ENCODE measurements at regions not wholly inside any gene's neighbourhood (a gene's known extent, or its start where the extent isn't known, plus 50 kb on each side); places are given as distances from the start of the nearest gene placed in this dataset.

DNA sequence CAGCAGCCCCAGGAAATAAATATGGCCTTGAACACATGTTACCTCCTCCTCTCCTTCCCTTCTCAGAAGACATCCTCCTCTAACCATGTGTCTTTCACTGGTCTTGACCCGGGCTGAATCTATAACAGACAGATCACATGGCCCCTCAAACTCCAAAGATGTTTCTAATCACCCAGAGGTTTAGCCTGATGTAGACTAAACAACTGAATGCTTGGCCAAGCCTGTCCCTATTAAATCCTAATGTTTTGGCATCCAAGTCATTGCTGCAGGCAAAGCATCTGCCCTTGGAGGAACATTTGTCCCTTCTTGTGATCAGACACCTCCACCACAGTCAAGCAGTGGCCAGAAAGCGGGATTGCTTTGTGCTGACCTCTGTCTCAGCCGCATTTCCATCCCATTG lies 65.5 kb downstream of the ANKRD60 start:
- no peak for DNase-seq

DNA sequence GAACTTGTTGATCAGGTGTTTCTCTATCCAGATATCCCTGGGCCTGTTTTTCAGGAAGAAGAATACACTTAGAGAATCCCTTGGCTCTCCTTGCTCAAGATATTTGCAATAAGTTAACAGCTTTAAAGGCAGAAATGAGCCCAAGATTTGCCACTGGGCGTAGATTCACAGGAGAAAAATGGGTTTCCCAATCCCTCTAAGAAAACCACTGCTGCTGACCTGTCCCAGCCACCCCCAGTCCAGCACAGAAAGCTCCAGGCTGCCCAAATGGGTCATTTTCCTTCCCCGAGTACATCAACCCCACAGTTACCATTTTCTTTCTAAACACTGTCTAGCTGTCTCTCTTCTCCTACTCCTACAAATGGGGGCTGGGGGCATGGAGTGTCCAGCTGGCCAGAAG lies 67.3 kb downstream of the ANKRD60 start:
- DNase-seq = no peak

GRCh38 chr20:58160451-58161061 lies 67.9 kb downstream of the ANKRD60 start:
- DNase-seq = no peak

DNA sequence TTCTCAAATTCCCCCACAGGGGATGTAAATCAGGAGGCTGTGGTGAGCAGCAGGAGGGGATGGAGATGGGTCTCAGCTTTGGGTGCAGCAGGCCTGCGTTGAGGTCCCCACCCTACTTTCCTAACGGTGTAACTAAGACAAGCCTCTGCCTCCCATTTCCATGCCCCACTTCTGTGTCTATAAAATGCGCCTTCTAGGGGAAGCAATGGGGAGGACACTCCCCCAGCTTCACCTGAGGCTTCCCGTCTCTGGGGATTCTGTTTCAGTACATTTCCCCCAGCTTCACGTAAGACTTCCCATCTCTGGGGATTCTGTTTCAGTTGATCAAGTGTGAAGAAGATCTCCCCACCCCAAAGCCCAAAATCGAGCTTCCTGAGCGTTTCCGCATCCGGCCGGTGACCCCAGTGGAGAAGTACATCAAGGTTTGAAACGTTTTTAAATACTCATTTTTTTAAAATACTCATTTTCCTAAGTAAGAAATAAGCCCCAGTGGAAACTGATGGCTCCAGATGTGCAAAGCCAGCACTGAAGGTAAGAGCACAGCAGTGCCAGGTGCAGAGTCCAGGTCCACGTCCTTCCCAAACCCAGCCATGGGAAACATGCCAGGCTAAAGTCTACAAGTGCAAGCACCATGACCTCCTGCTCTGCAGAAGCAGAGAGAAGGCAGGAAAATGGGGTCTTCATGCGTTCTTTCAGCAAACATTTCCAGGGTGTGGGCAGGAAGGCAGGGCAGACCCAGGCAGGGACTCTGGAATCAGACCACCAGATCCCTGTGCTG lies 73.1 kb downstream of the ANKRD60 start:
- no peak for DNase-seq

GRCh38 chr20:58154113-58154512 lies 74.3 kb downstream of the ANKRD60 start:
- no peak for DNase-seq

- no peak for DNase-seq
Measured at GRCh38 chr20:58153121-58153520, 75.3 kb downstream of the ANKRD60 start.

DNA sequence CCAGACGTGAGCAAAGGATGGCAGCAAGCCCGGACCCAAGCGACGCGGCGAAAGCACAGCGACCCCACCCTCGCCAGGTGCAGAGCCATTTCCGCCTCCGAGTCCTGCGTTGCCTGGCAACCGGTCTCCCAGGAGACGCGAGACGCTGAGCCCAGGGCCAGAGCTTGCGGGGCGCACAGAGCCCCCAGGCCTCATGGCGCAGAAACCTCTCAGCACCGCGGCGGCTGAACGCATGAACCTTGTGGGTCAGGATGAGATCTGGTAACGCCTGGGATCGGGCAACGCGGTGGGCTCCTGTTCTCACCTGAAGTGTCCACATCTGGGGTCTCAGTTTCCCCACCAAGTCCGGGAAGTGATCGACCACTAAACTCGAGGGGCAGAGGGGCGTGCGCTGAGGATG lies 77.7 kb downstream of the ANKRD60 start:
- DNase-seq = no peak

DNA sequence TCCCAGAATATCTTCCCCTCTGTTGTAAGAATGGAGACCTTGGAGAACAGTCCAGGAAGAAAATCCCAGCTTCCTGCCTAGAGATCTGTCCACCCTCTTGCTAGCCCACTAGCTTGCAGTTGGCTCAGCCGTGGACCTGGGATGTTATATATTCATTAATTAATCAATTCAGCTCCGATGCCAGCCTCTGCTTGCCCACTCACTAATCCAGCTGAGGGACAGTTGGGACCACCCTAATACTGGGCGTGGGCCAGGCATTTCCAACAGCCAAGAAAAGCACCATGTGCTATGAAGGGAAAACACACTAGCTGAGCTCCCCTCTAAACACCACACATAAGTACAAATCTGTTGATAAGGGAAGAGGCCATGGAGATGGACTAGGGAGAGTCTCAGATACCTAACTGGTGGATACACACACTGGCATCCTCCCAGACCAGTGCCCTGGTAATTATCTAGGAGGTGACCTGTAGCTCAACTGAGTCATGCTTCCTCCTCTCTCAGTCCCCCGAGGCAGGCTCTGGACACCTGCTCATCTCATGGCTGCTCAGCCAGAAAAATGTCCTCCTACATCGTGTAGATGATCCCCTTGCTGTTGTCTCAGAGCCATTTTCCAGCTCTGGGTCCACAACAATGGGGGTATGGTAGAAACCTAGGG lies 78.9 kb downstream of the ANKRD60 start:
- DNase-seq = no peak

- DNase-seq = no peak
Measured at GRCh38 chr20:58148891-58149290, 79.6 kb downstream of the ANKRD60 start.

DNA sequence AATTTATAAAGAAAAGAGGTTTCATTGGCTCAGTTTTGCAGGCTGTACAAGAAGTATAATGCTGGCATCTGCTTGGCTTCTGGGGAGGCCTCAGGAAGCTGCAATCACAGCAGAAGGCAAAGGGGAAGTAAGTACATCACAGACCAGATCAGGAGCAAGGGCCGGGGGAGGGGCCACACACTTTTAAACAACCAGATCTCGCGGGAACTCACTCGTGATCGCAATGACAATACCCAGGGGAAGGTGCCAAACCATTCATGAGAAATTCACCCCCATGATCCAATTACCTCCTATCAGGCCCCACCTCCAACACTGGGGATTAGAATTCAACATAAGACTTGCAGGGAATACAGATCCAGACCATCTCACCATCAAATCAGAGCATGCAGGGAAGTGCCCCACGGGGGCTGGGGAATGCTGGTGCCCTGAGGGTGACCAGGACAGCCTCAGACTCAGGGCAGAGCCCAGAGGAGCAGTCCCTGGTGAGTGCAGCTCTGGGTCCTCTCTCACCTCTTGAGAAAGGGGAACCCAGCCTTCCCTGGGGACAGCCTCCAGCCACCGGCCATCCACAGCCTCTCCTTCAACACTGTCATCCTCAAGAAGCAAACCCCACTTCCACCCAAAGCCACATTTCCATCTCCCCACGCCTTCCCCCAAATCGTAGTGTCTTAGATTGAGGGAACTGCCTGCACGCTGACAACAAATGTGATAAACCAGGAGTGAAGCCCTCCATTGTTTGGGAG lies 80.7 kb downstream of the ANKRD60 start:
- no peak for DNase-seq

GRCh38 chr20:58146746-58147140 lies 81.7 kb downstream of the ANKRD60 start:
- no peak for DNase-seq

GRCh38 chr20:58146081-58146745 lies 82.2 kb downstream of the ANKRD60 start:
- DNase-seq = no peak

GRCh38 chr20:58145506-58146080 lies 82.9 kb downstream of the ANKRD60 start:
- DNase-seq = no peak

DNA sequence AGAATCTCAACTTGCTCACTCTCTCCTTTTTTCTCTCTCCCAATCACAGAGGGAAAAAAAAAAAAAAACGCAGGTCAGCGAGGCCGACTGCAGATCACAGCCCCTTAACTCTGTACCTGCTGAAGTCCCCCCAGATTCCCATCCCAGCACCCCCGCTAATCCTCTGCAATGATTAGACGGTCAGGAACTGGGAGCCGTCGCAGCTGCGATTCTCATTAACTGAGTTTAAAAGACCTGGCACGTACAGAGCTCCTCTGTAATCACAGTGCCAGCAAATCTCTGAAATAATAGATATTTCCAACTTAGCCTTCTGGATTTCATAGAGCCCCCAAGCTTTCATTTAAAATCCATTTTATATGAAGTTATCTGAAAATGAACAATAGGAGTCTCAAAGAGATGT lies 84.4 kb downstream of the ANKRD60 start:
- no peak for DNase-seq

DNA sequence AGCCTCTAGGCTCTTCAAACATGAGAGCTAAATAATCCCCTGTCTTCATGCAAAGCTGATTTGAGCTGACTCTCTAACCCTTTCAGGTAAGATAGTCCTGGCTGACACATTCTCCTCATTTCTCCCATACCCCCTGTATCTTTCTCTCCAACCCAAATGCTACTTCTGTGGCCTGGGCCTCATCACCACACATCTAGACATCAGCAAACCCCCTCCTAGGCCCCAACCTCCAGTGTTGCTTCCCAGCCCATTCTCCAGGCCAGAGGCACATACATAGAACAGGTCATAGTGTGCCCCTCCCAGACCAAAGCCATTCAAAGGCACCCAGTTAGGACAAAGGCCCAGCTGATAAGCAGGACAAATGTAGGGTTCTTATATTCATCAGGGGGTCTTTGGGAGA lies 84.9 kb downstream of the ANKRD60 start:
- no peak for DNase-seq

DNA sequence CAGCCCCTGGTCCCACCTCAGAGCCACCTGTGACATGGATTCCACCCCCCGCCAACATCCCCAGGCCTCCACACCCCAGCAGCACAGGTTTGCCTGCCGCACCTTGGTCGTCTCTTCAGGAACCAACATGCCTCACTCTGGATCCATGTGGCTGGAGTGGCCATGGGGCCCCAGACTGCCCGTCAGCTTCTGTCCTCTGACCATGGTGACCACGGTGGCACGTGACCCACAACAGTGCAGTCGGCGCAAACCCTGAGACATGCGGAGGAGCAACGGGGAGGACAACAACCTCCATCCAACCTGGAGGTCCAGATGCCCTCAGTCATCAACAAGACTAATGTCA lies 85.6 kb downstream of the ANKRD60 start:
- DNase-seq = no peak

- DNase-seq = no peak
Measured at GRCh38 chr20:58141971-58142842, 86.2 kb downstream of the ANKRD60 start.

DNA sequence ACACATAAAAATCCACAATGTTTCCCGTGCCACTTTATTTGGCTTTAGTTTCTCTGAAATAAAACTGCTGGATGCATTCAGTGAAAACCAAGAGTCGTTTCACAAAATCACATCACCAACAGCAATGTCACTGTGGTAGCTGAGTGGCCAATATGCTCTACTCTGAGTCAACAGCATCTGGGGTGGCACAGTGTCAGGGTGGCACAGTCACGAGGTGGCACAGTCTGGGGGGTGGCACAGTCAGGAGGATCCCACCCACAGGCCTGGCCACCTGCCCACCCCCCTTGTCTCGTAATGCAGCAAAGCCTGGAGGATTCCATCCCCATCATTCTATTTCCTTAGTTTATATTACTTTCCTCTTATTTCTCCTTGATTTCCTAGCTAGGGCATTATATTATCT lies 87.0 kb downstream of the ANKRD60 start:
- no peak for DNase-seq

- no peak for DNase-seq
Measured at GRCh38 chr20:58140787-58141425, 87.5 kb downstream of the ANKRD60 start.

DNA sequence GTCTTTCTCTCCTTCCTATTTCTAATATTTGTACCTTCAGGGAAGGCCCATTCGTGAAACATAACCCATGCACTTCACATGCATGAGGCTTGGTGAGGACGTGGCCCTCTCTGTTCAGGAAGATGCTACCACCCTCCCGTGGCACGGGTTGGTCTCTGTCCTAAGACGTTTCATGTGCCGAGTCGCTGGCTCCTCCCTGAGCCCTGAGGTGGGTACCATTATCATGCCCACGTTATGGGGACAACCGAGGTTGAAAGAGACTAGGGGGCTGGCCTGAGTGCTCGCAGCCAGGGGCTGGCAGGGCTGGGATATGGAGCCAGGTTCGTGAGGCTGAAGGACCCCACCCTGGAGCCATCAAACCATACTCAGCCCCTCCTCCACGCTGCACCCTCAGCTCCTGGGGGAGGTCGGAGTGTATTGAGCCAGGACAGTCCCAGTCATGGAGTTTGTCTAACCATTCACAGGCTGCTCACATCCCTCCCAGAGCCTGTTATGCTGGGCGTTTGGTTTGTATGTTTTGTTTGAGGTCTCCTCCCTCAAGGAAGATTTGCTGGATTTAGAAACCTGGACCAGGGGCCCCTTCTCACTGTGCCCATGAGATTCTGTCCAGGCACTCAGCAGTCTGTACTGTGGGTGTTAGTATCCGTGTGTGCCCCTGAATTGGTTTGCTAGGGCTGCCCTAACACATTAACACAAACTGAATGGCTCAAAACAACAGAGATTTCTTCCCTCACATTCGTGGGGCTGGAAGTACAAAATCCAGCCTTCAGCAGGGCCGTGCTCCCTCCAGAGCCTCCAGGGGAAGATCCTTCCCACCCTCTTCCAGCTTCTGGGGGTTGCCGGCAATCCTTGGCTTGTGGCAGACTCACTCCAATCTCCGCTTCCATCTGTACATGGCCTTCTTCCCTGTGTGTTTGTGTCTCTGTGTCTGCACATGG lies 88.3 kb downstream of the ANKRD60 start:
- no peak for DNase-seq

Data from activated naive CD4-positive, alpha-beta T cell treated with Interleukin-2 at 50 U/mL for 16 hours (primary cell).